ENCODE measurements at regions not wholly inside any gene's neighbourhood (a gene's known extent, or its start where the extent isn't known, plus 50 kb on each side); places are given as distances from the start of the nearest gene placed in this dataset.
A peak's percentile ranks its signal among the peaks of the same experiment; 100 is the strongest.
"Not testable (repeated sequence)": the region's sequence is repeated elsewhere in the genome, so short reads cannot be mapped to it uniquely, and the experiment has no call there.

DNA sequence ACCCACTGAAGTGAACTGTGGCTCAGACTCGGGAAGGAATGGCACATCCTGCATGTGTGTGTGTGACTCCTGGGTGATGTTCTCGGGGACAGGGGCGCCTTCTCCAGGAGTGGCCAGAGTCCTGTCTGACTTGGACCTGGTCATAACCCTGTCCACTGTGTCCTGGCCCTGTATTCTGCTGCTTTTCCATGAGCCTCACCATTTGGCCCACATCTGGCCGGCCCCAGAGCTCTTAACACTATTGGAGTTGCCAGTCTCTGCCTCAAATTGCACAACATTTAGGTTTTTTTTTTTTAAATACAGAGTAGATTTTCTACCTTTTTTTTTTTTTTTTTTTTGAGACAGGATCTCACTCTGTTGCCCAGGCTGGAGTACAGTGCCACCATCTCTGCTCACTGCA, 278.3 kb upstream of the TUT7 start:
- POLR2A ChIA-PET = no interaction called here
- TF ChIP-seq, protein P1, sequence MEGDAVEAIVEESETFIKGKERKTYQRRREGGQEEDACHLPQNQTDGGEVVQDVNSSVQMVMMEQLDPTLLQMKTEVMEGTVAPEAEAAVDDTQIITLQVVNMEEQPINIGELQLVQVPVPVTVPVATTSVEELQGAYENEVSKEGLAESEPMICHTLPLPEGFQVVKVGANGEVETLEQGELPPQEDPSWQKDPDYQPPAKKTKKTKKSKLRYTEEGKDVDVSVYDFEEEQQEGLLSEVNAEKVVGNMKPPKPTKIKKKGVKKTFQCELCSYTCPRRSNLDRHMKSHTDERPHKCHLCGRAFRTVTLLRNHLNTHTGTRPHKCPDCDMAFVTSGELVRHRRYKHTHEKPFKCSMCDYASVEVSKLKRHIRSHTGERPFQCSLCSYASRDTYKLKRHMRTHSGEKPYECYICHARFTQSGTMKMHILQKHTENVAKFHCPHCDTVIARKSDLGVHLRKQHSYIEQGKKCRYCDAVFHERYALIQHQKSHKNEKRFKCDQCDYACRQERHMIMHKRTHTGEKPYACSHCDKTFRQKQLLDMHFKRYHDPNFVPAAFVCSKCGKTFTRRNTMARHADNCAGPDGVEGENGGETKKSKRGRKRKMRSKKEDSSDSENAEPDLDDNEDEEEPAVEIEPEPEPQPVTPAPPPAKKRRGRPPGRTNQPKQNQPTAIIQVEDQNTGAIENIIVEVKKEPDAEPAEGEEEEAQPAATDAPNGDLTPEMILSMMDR (IDR thresholded peaks at IDR 0.05; ENCODE audit: insufficient read depth, low read length, missing control alignments) = no peak
- CTCF ChIA-PET = interaction anchor here (3.2 kb wide), 1 partner anchor 145 kb away, joined by 13 read pairs; no protein-coding TSS in a partner anchor
- DNase-seq (ENCODE audit: low read depth, low spot score) = no peak
- no peak overlapping the region for H3K4me3 ChIP-seq (ENCODE audit: low read depth, low read length)

DNA sequence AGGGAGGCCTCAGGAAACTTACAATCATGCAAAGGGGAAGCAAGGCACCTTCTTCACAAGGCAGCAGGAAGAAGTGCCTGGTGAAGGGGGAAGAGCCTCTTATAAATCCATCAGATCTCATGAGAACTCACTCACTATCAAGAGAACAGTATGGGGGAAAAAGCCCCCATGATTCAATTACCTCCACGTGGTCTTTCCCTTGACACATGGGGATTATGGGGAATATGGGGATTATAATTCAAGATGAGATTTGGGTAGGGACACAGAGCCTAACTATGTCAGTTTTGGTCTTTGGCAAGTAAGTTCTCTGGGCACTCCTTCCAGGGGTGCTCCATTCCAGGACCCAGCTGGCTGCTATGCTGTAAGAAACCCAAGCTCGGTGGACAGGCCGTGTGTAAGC, 275.3 kb upstream of the TUT7 start:
- ChIA-PET CTCF (interaction anchor here (0.8 to 2.3 kb wide), 3 partner anchors 9 to 317 kb away, joined by 3 to 8 read pairs (median 3); no protein-coding TSS in a partner anchor), POLR2A (no interaction called here)
- TF ChIP-seq, protein P1 (IDR thresholded peaks at IDR 0.05; ENCODE audit: insufficient read depth, low read length, missing control alignments) = no peak
- no peak overlapping the region for H3K4me3 ChIP-seq (ENCODE audit: low read depth, low read length)
- no peak for DNase-seq (ENCODE audit: low read depth, low spot score)

DNA sequence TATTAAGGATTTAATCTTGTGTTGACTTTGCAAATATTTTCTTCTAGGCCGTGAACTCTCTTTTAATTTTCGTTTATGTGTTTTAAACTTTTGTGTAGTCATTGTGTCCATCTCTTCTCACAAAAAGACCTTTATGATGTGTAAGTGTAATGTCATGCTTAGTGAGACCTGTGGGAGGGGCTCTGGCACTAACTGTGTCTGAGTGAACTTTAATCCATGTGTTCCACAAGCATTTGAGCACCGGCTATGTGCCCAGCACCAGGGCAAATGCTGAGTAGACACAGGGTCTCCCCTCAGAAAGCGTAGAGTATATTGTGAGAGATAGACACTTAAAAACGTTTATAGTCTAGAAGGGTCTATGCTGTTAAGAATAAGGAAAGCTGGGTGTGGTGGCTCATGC, 272.6 kb upstream of the TUT7 start:
- TF ChIP-seq, protein P1 (IDR thresholded peaks at IDR 0.05; ENCODE audit: insufficient read depth, low read length, missing control alignments) = no peak
- POLR2A ChIA-PET = no interaction called here

DNA sequence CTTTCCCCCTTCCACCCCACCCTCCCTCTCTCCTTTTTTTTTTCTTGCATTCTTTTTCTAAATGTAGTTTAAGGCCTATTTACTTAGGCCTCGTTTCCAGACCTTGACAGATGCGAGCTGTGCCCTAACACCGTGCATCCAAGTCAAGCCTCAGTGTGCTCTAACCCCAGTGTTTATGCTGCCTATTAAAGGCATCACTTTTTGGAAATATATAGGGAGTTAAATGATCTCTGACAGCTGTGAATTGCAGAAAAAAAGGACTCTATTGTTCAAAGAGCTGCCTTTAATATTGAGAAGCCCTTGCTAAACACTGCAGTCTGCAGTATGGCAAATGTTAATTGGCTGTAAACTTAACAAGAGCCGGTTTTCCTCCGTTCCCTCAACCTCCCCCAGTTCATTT, 270.4 kb upstream of the TUT7 start:
- POLR2A ChIA-PET = no interaction called here
- DNase-seq (ENCODE audit: low read depth, low spot score) = no peak
- CTCF ChIA-PET = interaction anchor here (0.9 kb wide), 1 partner anchor 14 kb away, joined by 3 read pairs; no protein-coding TSS in a partner anchor
- TF ChIP-seq, protein P1 (IDR thresholded peaks at IDR 0.05; ENCODE audit: insufficient read depth, low read length, missing control alignments) = no peak
- no peak overlapping the region for H3K4me3 ChIP-seq (ENCODE audit: low read depth, low read length)

More for the DNA sequence above, 272.6 kb upstream of the TUT7 start:
- CTCF ChIA-PET = interaction anchor here (1.1 to 1.7 kb wide), 2 partner anchors 322 to 698 kb away, joined by 3 to 5 read pairs; no protein-coding TSS in a partner anchor
- no peak overlapping the region for H3K4me3 ChIP-seq (ENCODE audit: low read depth, low read length)
- no peak for DNase-seq (ENCODE audit: low read depth, low spot score)

DNA sequence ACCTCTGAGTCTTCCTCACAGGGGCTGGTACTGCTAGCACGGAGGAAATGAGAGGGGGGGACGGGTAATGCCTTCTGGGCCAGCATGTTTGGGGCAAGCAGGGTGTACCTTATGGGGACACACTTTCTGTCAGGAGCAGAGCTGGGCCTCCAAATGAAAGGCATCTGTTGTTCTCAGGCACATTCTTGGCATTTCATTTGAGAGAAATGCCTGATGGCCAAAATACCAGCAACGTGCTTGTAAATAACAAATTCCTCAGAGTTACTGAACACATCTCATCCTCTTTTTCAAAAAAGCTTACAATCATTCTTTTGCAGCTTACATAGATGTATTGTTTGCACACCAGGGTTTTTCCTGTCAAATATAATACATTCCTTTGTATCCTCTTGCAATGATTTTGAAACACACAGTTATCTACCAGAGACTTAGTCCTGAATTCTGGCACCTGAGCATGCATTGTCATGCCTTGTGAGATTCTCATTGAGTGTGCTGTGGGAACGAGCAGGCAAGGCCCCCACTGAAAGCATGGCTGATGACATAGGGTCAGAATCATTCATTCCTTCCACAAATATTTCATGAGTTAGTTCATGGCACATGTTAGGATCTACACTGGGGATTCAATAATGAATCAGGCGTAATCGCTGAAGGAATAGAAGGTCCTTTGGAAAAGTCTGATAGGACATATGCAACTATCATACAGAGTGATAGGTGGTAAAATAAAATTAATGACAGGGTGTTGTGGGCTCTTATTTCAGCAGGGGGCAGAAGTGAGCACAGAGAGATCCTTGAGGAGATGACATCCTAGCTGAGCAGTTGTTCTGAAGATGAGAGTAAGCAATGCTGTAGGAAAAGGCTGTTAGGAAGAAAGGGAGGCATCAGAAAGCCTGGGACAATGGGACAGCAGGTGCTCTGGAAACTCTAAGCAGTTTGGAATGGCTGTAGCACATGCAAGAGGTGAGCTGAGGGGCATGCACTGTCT, 260.9 kb upstream of the TUT7 start:
- DNase-seq (ENCODE audit: low read depth, low spot score) = peak; percentile 31
- ChIA-PET POLR2A (no interaction called here), CTCF (interaction anchor here (0.9 to 3.9 kb wide), 7 partner anchors 13 to 722 kb away, joined by 3 to 17 read pairs (median 6); no protein-coding TSS in a partner anchor)
- TF ChIP-seq, protein P1 (IDR thresholded peaks at IDR 0.05; ENCODE audit: insufficient read depth, low read length, missing control alignments) = peak; percentile 27
- H3K4me3 ChIP-seq (ENCODE audit: low read depth, low read length) = no peak overlapping the region

DNA sequence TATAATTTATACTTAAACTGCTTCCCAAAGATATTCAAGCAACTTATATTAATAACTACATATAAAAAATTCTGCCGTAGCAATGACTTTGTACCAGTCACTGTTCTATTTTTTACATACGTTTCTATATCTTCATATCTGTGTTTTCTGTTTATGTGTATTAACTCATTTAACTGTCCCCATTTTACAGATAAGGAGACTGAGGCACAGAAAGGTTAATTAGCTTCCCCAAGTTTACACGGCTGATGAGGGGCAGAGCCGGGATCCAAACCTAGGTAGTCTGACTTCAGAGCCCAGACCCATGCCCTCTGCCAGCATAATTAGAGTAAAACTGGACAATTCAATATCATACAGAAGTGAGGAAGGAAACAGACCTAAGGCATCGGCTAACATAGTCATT, 259.7 kb upstream of the TUT7 start:
- TF ChIP-seq, protein P1 (IDR thresholded peaks at IDR 0.05; ENCODE audit: insufficient read depth, low read length, missing control alignments) = no peak
- H3K4me3 ChIP-seq (ENCODE audit: low read depth, low read length) = no peak overlapping the region
- POLR2A ChIA-PET = no interaction called here
- CTCF ChIA-PET = interaction anchor here (0.8 to 3.5 kb wide), 7 partner anchors 9 to 724 kb away, joined by 3 to 10 read pairs (median 3); no protein-coding TSS in a partner anchor
- no peak for DNase-seq (ENCODE audit: low read depth, low spot score)

DNA sequence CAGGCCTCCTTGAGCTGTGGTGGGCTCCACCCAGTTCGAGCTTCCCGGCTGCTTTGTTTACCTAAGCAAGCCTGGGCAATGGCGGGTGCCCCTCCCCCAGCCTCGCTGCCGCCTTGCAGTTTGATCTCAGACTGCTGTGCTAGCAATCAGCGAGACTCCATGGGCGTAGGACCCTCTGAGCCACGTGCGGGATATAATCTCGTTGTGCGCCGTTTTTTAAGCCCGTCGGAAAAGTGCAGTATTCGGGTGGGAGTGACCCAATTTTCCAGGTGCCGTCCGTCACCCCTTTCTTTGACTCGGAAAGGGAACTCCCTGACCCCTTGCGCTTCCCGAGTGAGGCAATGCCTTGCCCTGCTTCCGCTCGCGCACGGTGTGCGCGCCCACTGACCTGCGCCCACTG, 257.3 kb upstream of the TUT7 start:
- DNase-seq (ENCODE audit: low read depth, low spot score); POLR2A ChIA-PET; CTCF ChIA-PET; H3K4me3 ChIP-seq (ENCODE audit: low read depth, low read length): not testable (repeated sequence)
